Upper lobe of left lung (tissue), 4 donors: ENCODE measurements at regions not wholly inside any gene's neighbourhood (a gene's known extent, or its start where the extent isn't known, plus 50 kb on each side); places are given as distances from the start of the nearest gene placed in this dataset.

Experiments used
- CTCF ChIP-seq, 6 experiments: fragments of 450-650 bp in 4 of 6; fragments of 200-600 bp in 2 of 6; sonication (generic) in 2 of 6; IDR thresholded peaks; one replicate each; pipeline ENCODE4 v1.5.1; 2016 to 2019; ENCODE audit warnings: antibody characterized with exemption in 6 of 6
- EP300 ChIP-seq, 4 donors: sonication (generic); formaldehyde crosslinking; IDR thresholded peaks; one replicate each; pipeline ENCODE4 v1.5.1; 2017; ENCODE audit warnings: antibody characterized with exemption in 4 of 4, control low read depth in 2 of 4
- POLR2A ChIP-seq, 4 donors: fragments of 450-650 bp; IDR thresholded peaks; one replicate each; pipeline ENCODE4 v1.5.1; 2016 to 2017; ENCODE audit warnings: antibody characterized with exemption in 4 of 4, mild to moderate bottlenecking in 2 of 4
- POLR2AphosphoS5 ChIP-seq, 2 donors: sonication (generic); formaldehyde crosslinking; IDR thresholded peaks; one replicate each; pipeline ENCODE4 v1.5.1; 2017; ENCODE audit warnings: antibody characterized with exemption in 2 of 2

GRCh38 chr2:10230499-10230898, 72.2 kb upstream of the HPCAL1 start:
- TF ChIP-seq CTCF (IDR thresholded peaks at IDR 0.05): no peak
- TF ChIP-seq POLR2AphosphoS5 (IDR thresholded peaks at IDR 0.05): no peak
- no peak for TF ChIP-seq EP300 (IDR thresholded peaks at IDR 0.05)
- TF ChIP-seq POLR2A (IDR thresholded peaks at IDR 0.05): no peak
